ENCODE measurements at regions not wholly inside any gene's neighbourhood (a gene's known extent, or its start where the extent isn't known, plus 50 kb on each side); places are given as distances from the start of the nearest gene placed in this dataset.

GRCh38 chr13:22936228-22936627 lies 244.6 kb upstream of the SGCG start:
- no peak for ATAC-seq
- no peak overlapping the region for H3K27ac ChIP-seq (ENCODE audit: low read length)

GRCh38 chr13:22937241-22937640 lies 243.5 kb upstream of the SGCG start:
- intact Hi-C loops (cut with micrococcal nuclease; ENCODE audit: unreplicated experiment), result no loop called here
- TF ChIP-seq, protein P1, sequence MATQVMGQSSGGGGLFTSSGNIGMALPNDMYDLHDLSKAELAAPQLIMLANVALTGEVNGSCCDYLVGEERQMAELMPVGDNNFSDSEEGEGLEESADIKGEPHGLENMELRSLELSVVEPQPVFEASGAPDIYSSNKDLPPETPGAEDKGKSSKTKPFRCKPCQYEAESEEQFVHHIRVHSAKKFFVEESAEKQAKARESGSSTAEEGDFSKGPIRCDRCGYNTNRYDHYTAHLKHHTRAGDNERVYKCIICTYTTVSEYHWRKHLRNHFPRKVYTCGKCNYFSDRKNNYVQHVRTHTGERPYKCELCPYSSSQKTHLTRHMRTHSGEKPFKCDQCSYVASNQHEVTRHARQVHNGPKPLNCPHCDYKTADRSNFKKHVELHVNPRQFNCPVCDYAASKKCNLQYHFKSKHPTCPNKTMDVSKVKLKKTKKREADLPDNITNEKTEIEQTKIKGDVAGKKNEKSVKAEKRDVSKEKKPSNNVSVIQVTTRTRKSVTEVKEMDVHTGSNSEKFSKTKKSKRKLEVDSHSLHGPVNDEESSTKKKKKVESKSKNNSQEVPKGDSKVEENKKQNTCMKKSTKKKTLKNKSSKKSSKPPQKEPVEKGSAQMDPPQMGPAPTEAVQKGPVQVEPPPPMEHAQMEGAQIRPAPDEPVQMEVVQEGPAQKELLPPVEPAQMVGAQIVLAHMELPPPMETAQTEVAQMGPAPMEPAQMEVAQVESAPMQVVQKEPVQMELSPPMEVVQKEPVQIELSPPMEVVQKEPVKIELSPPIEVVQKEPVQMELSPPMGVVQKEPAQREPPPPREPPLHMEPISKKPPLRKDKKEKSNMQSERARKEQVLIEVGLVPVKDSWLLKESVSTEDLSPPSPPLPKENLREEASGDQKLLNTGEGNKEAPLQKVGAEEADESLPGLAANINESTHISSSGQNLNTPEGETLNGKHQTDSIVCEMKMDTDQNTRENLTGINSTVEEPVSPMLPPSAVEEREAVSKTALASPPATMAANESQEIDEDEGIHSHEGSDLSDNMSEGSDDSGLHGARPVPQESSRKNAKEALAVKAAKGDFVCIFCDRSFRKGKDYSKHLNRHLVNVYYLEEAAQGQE (IDR thresholded peaks at IDR 0.05; ENCODE audit: insufficient read depth in 1 of 2, low read depth in 2 of 2, low read length in 1 of 2), result no peak
- TF ChIP-seq CTCF (IDR thresholded peaks at IDR 0.05) (no peak), POLR2AphosphoS5 (IDR thresholded peaks at IDR 0.05; ENCODE audit: low read depth, low read length) (no peak), TCF7L2 (IDR thresholded peaks at IDR 0.05; ENCODE audit: low read depth, low read length) (no peak), SIN3A (IDR thresholded peaks at IDR 0.05; ENCODE audit: borderline replicate concordance, insufficient read depth, low read depth, low read length) (no peak)
- ATAC-seq, result no peak
- H3K9me3 ChIP-seq (ENCODE audit: control insufficient read depth, insufficient read depth, low read depth, low read length), result no peaks in the 10 kb centered on the region
- ChIA-PET POLR2A (no interaction called here), CTCF (no interaction called here)
- no peak for DNase-seq (ENCODE audit: low read depth, low spot score)
- no TSS peak for BruUV-seq (replicated peaks)
- no peaks in the 10 kb centered on the region for H3K4me1 ChIP-seq (ENCODE audit: control insufficient read depth, insufficient read depth, low read length)
- no peak overlapping the region for H3K27ac ChIP-seq (ENCODE audit: low read length)
- H3K27me3 ChIP-seq (ENCODE audit: control insufficient read depth, insufficient read depth, low read length), result no peaks in the 10 kb centered on the region
- no peak overlapping the region for H3K4me3 ChIP-seq (ENCODE audit: low read depth in 2 of 2, low read length in 2 of 2)
- in situ Hi-C loops (cut with HindIII; ENCODE audit: low pct_unique_long_range_greater_than_20kb, low sequenced_read_pairs), result no loop called here
- no peaks in the 10 kb centered on the region for H3K36me3 ChIP-seq (ENCODE audit: control insufficient read depth, insufficient read depth, low read length)

More at GRCh38 chr13:22936228-22936627, 244.6 kb upstream of the SGCG start:
- in situ Hi-C loops (cut with HindIII; ENCODE audit: low pct_unique_long_range_greater_than_20kb, low sequenced_read_pairs) (no loop called here), intact Hi-C loops (cut with micrococcal nuclease; ENCODE audit: unreplicated experiment) (no loop called here)
- Histone ChIP-seq H3K9me3 (ENCODE audit: control insufficient read depth, insufficient read depth, low read depth, low read length) (no peaks in the 10 kb centered on the region), H3K36me3 (ENCODE audit: control insufficient read depth, insufficient read depth, low read length) (no peaks in the 10 kb centered on the region), H3K4me1 (ENCODE audit: control insufficient read depth, insufficient read depth, low read length) (no peaks in the 10 kb centered on the region), H3K4me3 (ENCODE audit: low read depth in 2 of 2, low read length in 2 of 2) (no peak overlapping the region), H3K27me3 (ENCODE audit: control insufficient read depth, insufficient read depth, low read length) (no peaks in the 10 kb centered on the region)
- BruUV-seq (replicated peaks), result no TSS peak
- POLR2A ChIA-PET, result no interaction called here
- DNase-seq (ENCODE audit: low read depth, low spot score), result no peak
- TF ChIP-seq TCF7L2 (IDR thresholded peaks at IDR 0.05; ENCODE audit: low read depth, low read length), result no peak
- no peak for TF ChIP-seq POLR2AphosphoS5 (IDR thresholded peaks at IDR 0.05; ENCODE audit: low read depth, low read length)
- TF ChIP-seq CTCF (IDR thresholded peaks at IDR 0.05), result no peak
- no peak for TF ChIP-seq SIN3A (IDR thresholded peaks at IDR 0.05; ENCODE audit: borderline replicate concordance, insufficient read depth, low read depth, low read length)
- TF ChIP-seq, protein P1 (IDR thresholded peaks at IDR 0.05; ENCODE audit: insufficient read depth in 1 of 2, low read depth in 2 of 2, low read length in 1 of 2), result no peak
- CTCF ChIA-PET, result no interaction called here
